ENCODE measurements at regions not wholly inside any gene's neighbourhood (a gene's known extent, or its start where the extent isn't known, plus 50 kb on each side); places are given as distances from the start of the nearest gene placed in this dataset.

DNA sequence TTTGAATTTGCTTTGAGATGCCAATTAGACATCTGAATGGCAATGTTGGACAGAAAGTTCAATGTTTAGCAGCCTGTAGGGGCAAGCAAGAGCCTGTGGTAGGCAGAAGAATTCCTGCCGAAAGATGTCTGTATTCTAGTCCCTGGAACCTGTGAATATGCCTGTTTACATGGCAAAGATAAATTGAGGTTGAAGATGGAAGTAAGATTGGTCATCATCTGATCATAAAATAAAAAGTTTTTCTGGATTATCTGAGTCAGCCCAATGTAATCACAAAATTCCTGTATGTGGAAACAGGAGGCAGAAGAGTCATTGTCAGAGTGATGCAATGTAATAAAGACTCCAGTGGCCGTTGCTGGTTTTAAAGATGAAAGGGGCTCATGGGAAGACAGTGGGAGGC is 430.5 kb downstream of the MDFIC start:
- TF ChIP-seq, protein P1, sequence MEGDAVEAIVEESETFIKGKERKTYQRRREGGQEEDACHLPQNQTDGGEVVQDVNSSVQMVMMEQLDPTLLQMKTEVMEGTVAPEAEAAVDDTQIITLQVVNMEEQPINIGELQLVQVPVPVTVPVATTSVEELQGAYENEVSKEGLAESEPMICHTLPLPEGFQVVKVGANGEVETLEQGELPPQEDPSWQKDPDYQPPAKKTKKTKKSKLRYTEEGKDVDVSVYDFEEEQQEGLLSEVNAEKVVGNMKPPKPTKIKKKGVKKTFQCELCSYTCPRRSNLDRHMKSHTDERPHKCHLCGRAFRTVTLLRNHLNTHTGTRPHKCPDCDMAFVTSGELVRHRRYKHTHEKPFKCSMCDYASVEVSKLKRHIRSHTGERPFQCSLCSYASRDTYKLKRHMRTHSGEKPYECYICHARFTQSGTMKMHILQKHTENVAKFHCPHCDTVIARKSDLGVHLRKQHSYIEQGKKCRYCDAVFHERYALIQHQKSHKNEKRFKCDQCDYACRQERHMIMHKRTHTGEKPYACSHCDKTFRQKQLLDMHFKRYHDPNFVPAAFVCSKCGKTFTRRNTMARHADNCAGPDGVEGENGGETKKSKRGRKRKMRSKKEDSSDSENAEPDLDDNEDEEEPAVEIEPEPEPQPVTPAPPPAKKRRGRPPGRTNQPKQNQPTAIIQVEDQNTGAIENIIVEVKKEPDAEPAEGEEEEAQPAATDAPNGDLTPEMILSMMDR (IDR thresholded peaks at IDR 0.05) = no peak
- TF ChIP-seq POLR2A (IDR thresholded peaks at IDR 0.05) = no peak
